ENCODE measurements at regions not wholly inside any gene's neighbourhood (a gene's known extent, or its start where the extent isn't known, plus 50 kb on each side); places are given as distances from the start of the nearest gene placed in this dataset.

DNA sequence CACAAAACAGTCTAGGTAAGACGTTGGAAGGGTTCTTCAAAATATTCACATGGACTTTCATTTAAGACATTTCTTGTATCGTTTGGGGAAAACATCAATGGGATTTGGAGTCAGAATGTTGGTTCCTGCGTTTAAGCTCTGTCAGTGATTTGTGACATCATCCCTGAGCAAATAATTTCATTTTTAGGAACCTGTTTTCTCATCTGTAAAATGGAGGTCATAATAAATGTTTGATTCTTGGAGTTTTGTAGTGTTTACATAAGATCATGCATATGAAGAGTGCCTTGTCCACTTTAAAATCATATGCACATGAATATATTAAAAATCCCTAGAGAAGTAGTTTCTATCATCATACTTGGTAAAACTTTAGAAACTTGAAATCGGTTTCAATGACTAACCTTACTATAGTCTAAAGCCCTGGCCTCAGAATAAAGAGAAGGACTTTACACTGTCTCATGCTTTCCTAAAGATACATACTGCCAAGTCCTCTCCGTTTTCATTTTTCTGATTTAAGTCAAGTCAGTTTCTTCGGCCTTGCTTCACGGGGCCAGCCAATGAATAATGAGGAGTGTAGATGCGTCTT, 178.4 kb downstream of the ADSS2 start:
- TF ChIP-seq, protein P1, sequence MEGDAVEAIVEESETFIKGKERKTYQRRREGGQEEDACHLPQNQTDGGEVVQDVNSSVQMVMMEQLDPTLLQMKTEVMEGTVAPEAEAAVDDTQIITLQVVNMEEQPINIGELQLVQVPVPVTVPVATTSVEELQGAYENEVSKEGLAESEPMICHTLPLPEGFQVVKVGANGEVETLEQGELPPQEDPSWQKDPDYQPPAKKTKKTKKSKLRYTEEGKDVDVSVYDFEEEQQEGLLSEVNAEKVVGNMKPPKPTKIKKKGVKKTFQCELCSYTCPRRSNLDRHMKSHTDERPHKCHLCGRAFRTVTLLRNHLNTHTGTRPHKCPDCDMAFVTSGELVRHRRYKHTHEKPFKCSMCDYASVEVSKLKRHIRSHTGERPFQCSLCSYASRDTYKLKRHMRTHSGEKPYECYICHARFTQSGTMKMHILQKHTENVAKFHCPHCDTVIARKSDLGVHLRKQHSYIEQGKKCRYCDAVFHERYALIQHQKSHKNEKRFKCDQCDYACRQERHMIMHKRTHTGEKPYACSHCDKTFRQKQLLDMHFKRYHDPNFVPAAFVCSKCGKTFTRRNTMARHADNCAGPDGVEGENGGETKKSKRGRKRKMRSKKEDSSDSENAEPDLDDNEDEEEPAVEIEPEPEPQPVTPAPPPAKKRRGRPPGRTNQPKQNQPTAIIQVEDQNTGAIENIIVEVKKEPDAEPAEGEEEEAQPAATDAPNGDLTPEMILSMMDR (IDR thresholded peaks at IDR 0.05) = no peak
- TF ChIP-seq POLR2AphosphoS5 (IDR thresholded peaks at IDR 0.05) (no peak), POLR2A (IDR thresholded peaks at IDR 0.05; ENCODE audit: low read depth) (no peak), EP300 (IDR thresholded peaks at IDR 0.05) (no peak)

All from esophagus muscularis mucosa (tissue), 4 donors.